DND-41 (cell line): ENCODE measurements at regions not wholly inside any gene's neighbourhood (a gene's known extent, or its start where the extent isn't known, plus 50 kb on each side); places are given as distances from the start of the nearest gene placed in this dataset.
"Not testable (repeated sequence)": the region's sequence is repeated elsewhere in the genome, so short reads cannot be mapped to it uniquely, and the experiment has no call there.

Experiments used
- ATAC-seq: fragments of 200-7000 bp; cut with Tn5 transposase; 3 replicates; pipeline ENCODE4 v1.9.1; 2021; ENCODE audit warnings: low read depth; ENCODE audit not compliant: insufficient read depth
- DNase-seq: peaks from one replicate; pipeline ENCODE4 v3.0.0-alpha.2; 2020
- H2AFZ ChIP-seq: 2 replicates; pipeline ENCODE4 v1.6.0; 2012; ENCODE audit warnings: low read depth, low read length
- H3K27ac ChIP-seq: 2 replicates; pipeline ENCODE4 v1.5.1; 2012; ENCODE audit warnings: low read length, inconsistent platforms
- H3K27me3 ChIP-seq: fragments of 200-600 bp; sonication (generic); 2 replicates; pipeline ENCODE4 v1.6.0; 2012; ENCODE audit warnings: low read length, mild to moderate bottlenecking, inconsistent platforms; ENCODE audit not compliant: insufficient read depth, poor library complexity
- H3K36me3 ChIP-seq: 2 replicates; pipeline ENCODE4 v1.5.1; 2012; ENCODE audit warnings: low read length, inconsistent platforms; ENCODE audit not compliant: insufficient read depth
- H3K4me1 ChIP-seq: 2 replicates; pipeline ENCODE4 v1.5.1; 2012; ENCODE audit warnings: mild to moderate bottlenecking, low read length; ENCODE audit not compliant: insufficient read depth
- H3K4me2 ChIP-seq: 2 replicates; pipeline ENCODE4 v1.6.0; 2012; ENCODE audit warnings: mild to moderate bottlenecking, moderate library complexity, low read length, inconsistent platforms; ENCODE audit not compliant: insufficient read depth
- H3K4me3 ChIP-seq, 2 experiments: fragments of 200-600 bp in 1 of 2; shearing (Covaris generic) in 1 of 2; 2 replicates each; pipeline ENCODE4 v1.5.1; 2012 to 2016; ENCODE audit warnings: inconsistent platforms in 2 of 2, low read length in 2 of 2, mild to moderate bottlenecking in 2 of 2, low read depth in 1 of 2, moderate library complexity in 1 of 2
- H3K79me2 ChIP-seq: 2 replicates; pipeline ENCODE4 v1.6.0; 2012; ENCODE audit warnings: low read length, inconsistent platforms; ENCODE audit not compliant: insufficient read depth
- H3K9ac ChIP-seq: 2 replicates; pipeline ENCODE4 v1.6.0; 2012; ENCODE audit warnings: low read depth, mild to moderate bottlenecking, inconsistent platforms, low read length, moderate library complexity
- H3K9me3 ChIP-seq: 2 replicates; pipeline ENCODE4 v1.5.1; 2012; ENCODE audit warnings: low read length, moderate library complexity, mild to moderate bottlenecking, inconsistent platforms; ENCODE audit not compliant: insufficient read depth, severe bottlenecking
- H4K20me1 ChIP-seq: 2 replicates; pipeline ENCODE4 v1.6.0; 2012; ENCODE audit warnings: low read length; ENCODE audit not compliant: insufficient read depth
- CTCF ChIP-seq: IDR thresholded peaks from 2 replicates; pipeline ENCODE4 v1.5.1; 2012; ENCODE audit warnings: borderline replicate concordance, low read length, moderate library complexity, mild to moderate bottlenecking; ENCODE audit not compliant: poor library complexity, severe bottlenecking; ENCODE audit errors: extremely low read depth
- EZH2 ChIP-seq: IDR thresholded peaks from 3 replicates; pipeline ENCODE4 v1.6.1; 2012; ENCODE audit warnings: borderline replicate concordance, low read depth, mild to moderate bottlenecking, moderate library complexity, low read length, inconsistent platforms; ENCODE audit not compliant: severe bottlenecking

GRCh38 chrX:138995458-138995857 is 283.9 kb upstream of the FGF13 start:
- Histone ChIP-seq H3K4me2 (no peak overlapping the region), H3K4me3 (no peak overlapping the region), H3K36me3 (no peaks in the 10 kb centered on the region), H3K9ac (no peak overlapping the region), H3K79me2 (no peaks in the 10 kb centered on the region), H3K27me3 (no peaks in the 10 kb centered on the region), H4K20me1 (no peaks in the 10 kb centered on the region), H3K27ac (no peak overlapping the region), H3K9me3 (no peaks in the 10 kb centered on the region), H2AFZ (no peak overlapping the region), H3K4me1 (no peaks in the 10 kb centered on the region)
- DNase-seq (no peak), ATAC-seq (no peak)
- no peak for TF ChIP-seq EZH2
- no peak for TF ChIP-seq CTCF

GRCh38 chrX:138990425-138990824 is 278.9 kb upstream of the FGF13 start:
- H3K4me3 ChIP-seq, H3K4me2 ChIP-seq, H3K27ac ChIP-seq, H3K27me3 ChIP-seq, H3K9ac ChIP-seq, ATAC-seq, H3K4me1 ChIP-seq, H2AFZ ChIP-seq, H3K36me3 ChIP-seq, DNase-seq, H3K79me2 ChIP-seq, H3K9me3 ChIP-seq, H4K20me1 ChIP-seq: not testable (repeated sequence)

- H3K36me3 ChIP-seq, result no peaks in the 10 kb centered on the region
- H3K79me2 ChIP-seq, result no peaks in the 10 kb centered on the region
- H3K27me3 ChIP-seq, result no peaks in the 10 kb centered on the region
- no peaks in the 10 kb centered on the region for H3K9me3 ChIP-seq
- H4K20me1 ChIP-seq, result no peaks in the 10 kb centered on the region
- TF ChIP-seq CTCF, result no peak
- TF ChIP-seq EZH2, result no peak
- no peak overlapping the region for H3K4me2 ChIP-seq
- no peak overlapping the region for H3K4me3 ChIP-seq
- no peak for DNase-seq
- no peak overlapping the region for H2AFZ ChIP-seq
- H3K9ac ChIP-seq, result no peak overlapping the region
- H3K27ac ChIP-seq, result no peak overlapping the region
- H3K4me1 ChIP-seq, result no peaks in the 10 kb centered on the region
- no peak for ATAC-seq
Observed at GRCh38 chrX:138986866-138987265, 275.3 kb upstream of the FGF13 start.

- ATAC-seq, result no peak
- H3K27ac ChIP-seq, result no peak overlapping the region
- no peak overlapping the region for H3K4me2 ChIP-seq
Observed at GRCh38 chrX:138986235-138986634, 274.7 kb upstream of the FGF13 start.

More at GRCh38 chrX:138986235-138986634, 274.7 kb upstream of the FGF13 start:
- Histone ChIP-seq H3K9me3 (no peaks in the 10 kb centered on the region), H3K79me2 (no peaks in the 10 kb centered on the region), H3K27me3 (no peaks in the 10 kb centered on the region), H3K9ac (no peak overlapping the region), H4K20me1 (no peaks in the 10 kb centered on the region), H3K4me3 (no peak overlapping the region), H2AFZ (no peak overlapping the region), H3K36me3 (no peaks in the 10 kb centered on the region), H3K4me1 (no peaks in the 10 kb centered on the region)
- no peak for DNase-seq
- TF ChIP-seq CTCF (no peak), EZH2 (no peak)
